ENCODE measurements at regions not wholly inside any gene's neighbourhood (a gene's known extent, or its start where the extent isn't known, plus 50 kb on each side); places are given as distances from the start of the nearest gene placed in this dataset.

- no peak for DNase-seq (ENCODE audit: low read depth)
- TF ChIP-seq CTCF (IDR thresholded peaks at IDR 0.05; ENCODE audit: control insufficient read depth, insufficient read depth, low read depth, low read length, missing control alignments), result no peak
- no peak overlapping the region for H3K4me3 ChIP-seq (ENCODE audit: control insufficient read depth, low read depth, low read length)
These were observed 393.7 kb upstream of the SLIT2 start for GRCh38 chr4:19857991-19858390.

GRCh38 chr4:19857380-19857779 is 394.3 kb upstream of the SLIT2 start:
- no peak for DNase-seq (ENCODE audit: low read depth)
- H3K4me3 ChIP-seq (ENCODE audit: control insufficient read depth, low read depth, low read length), result no peak overlapping the region
- no peak for TF ChIP-seq CTCF (IDR thresholded peaks at IDR 0.05; ENCODE audit: control insufficient read depth, insufficient read depth, low read depth, low read length, missing control alignments)

GRCh38 chr4:19850909-19851308 is 400.8 kb upstream of the SLIT2 start:
- peak; percentile 46 for TF ChIP-seq CTCF (IDR thresholded peaks at IDR 0.05; ENCODE audit: control insufficient read depth, insufficient read depth, low read depth, low read length, missing control alignments)
- DNase-seq (ENCODE audit: low read depth), result peak; percentile 71
- no peak overlapping the region for H3K4me3 ChIP-seq (ENCODE audit: control insufficient read depth, low read depth, low read length)

DNA sequence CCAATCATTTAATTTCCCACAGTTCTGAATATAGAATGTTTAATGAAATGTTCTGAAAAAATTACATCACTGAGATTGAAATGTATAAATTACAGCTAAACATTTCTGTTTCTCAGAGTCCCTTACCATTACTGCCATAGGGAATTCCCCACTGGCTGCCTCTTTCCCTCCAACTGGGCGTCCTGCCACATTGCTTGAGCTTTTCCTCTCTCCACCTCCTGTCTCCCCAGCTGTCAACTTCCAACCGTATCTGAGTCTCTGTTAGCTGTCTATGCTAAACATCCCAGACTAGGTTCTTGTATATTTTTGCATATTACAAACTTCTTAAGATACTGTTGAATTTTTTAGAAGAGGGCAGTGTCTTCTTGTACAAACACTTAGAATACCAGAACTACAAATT is 407.3 kb upstream of the SLIT2 start:
- TF ChIP-seq CTCF (IDR thresholded peaks at IDR 0.05; ENCODE audit: control insufficient read depth, insufficient read depth, low read depth, low read length, missing control alignments), result no peak

GRCh38 chr4:19842471-19842870 is 409.2 kb upstream of the SLIT2 start:
- no peak overlapping the region for H3K4me3 ChIP-seq (ENCODE audit: control insufficient read depth, low read depth, low read length)
- DNase-seq (ENCODE audit: low read depth), result no peak
- TF ChIP-seq CTCF (IDR thresholded peaks at IDR 0.05; ENCODE audit: control insufficient read depth, insufficient read depth, low read depth, low read length, missing control alignments), result no peak

More for the DNA sequence above, 407.3 kb upstream of the SLIT2 start:
- DNase-seq (ENCODE audit: low read depth), result no peak
- H3K4me3 ChIP-seq (ENCODE audit: control insufficient read depth, low read depth, low read length), result no peak overlapping the region

- no peak overlapping the region for H3K4me3 ChIP-seq (ENCODE audit: control insufficient read depth, low read depth, low read length)
- no peak for TF ChIP-seq CTCF (IDR thresholded peaks at IDR 0.05; ENCODE audit: control insufficient read depth, insufficient read depth, low read depth, low read length, missing control alignments)
- no peak for DNase-seq (ENCODE audit: low read depth)
These were observed 412.8 kb upstream of the SLIT2 start for GRCh38 chr4:19838858-19839257.

GRCh38 chr4:19835429-19835828 is 416.3 kb upstream of the SLIT2 start:
- no peak overlapping the region for H3K4me3 ChIP-seq (ENCODE audit: control insufficient read depth, low read depth, low read length)
- TF ChIP-seq CTCF (IDR thresholded peaks at IDR 0.05; ENCODE audit: control insufficient read depth, insufficient read depth, low read depth, low read length, missing control alignments), result no peak

More at GRCh38 chr4:19835429-19835828, 416.3 kb upstream of the SLIT2 start:
- DNase-seq (ENCODE audit: low read depth), result no peak
